NOMO-1 (cell line): ENCODE measurements at regions not wholly inside any gene's neighbourhood (a gene's known extent, or its start where the extent isn't known, plus 50 kb on each side); places are given as distances from the start of the nearest gene placed in this dataset.
"Not testable (repeated sequence)": the region's sequence is repeated elsewhere in the genome, so short reads cannot be mapped to it uniquely, and the experiment has no call there.

Source experiments
- DNase-seq, 2 experiments: peaks; one replicate each; lab custom pipeline; 2025; ENCODE audit not compliant: unreplicated experiment in 2 of 2; lab: John Stamatoyannopoulos, UW

- no peak for DNase-seq
These were observed 50.2 kb upstream of the DACT2 start for GRCh38 chr6:168369786-168370185.

DNA sequence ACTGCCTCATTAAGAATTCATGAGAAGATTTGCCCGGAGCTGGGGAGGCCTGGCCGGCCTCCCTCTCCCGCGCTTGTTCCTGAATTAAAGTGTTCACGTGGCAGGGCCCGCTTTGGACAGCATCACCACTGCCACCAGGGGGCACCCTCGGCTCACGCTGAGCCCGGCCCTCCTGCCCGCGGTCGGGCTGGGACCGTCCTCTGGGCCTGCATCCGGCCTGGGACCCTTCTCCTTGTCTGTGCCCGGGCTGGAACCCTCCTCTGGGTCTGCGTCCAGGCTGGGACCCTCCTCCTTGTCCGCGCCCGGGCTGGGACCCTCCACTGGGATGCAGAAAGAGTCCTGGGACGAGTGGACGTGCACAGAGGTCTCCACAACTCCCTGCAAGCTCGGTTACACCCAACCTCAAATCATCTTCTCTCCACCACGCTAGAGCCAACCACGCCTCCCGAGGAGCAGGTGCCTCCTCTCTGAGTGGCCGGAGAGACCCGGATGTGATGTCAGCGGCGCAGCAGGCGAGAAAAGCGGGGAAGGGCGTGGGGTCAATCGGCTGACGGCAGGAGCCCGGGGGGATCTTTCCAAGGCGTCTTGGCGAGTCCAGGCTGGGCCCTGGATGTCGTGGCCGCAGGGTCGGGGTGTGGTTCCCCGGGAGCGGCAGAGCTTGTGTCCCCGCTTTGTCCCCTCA is 50.9 kb upstream of the DACT2 start:
- peak in 1 of 2 experiments; percentile 16 for DNase-seq

GRCh38 chr6:168371185-168371584 is 51.6 kb upstream of the DACT2 start:
- no peak for DNase-seq

DNA sequence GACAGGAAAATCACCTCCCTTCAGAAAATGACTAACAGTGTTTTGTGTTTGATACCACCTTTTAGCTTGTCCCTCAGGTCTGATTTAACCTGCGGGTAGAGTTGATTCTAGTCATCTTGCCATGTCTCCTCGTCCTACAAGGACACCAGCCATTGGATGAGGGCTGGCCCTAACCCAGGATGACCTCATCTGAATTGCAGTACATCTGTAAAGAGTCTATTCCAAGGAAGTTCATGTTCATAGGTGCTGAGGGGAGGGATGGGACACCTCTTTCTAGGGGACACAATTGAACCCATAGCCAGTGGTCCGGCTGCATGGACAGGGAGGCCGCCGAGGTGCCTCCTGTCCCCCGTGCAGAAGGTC is 52.0 kb upstream of the DACT2 start:
- no peak for DNase-seq

DNA sequence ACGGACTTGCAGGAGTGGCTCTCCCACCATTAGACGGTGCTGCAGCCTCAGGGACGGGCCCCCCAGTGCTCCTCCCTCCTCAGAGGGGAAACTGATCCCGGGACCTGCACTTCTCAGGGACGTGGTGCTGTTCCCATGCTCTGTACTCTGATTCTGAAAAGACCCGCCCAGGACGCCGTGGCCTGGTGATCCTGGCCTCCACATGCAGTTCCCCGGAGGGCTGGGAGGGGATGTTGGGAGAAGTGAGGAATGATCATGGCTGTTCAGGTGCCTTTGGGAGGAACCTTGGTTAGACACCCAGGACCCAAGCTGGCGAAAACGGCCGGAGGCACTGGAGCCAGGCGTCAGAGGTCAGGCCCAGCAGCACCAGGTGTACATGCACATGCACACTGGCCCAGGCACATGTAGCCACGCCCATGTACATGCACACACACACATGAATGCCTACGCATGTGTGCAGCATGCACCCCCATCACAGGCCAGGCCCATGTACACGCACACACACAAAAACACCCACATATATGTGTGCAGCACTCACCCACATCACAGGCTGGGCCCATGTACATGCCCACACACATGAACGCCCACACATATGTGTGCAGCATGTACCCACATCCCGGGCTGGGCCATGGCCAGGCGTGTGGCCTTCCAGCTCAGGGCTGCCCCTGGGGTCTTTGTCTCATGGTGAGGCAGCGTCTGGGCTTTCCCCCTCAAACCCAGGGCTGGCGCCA is 52.6 kb upstream of the DACT2 start:
- DNase-seq: no peak

DNA sequence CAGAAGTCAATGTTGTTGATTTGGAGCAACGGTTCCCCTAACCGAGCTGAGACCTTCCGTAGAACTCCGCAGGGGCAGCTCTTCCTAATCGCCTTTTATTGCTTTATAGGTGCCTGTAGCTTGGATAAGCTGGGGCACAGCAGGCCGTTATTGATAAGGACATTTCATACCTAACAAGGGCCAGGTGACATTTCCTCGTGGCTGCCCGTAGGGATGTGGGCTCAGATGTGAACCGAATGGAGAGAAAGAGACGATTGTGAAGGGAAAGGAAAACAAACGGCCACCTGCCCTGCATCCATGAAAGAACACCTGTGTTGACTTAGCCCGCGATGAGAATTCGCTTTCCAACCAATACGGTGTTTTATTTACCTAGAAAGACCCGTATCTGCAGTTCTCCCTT is 53.3 kb upstream of the DACT2 start:
- no peak for DNase-seq

DNA sequence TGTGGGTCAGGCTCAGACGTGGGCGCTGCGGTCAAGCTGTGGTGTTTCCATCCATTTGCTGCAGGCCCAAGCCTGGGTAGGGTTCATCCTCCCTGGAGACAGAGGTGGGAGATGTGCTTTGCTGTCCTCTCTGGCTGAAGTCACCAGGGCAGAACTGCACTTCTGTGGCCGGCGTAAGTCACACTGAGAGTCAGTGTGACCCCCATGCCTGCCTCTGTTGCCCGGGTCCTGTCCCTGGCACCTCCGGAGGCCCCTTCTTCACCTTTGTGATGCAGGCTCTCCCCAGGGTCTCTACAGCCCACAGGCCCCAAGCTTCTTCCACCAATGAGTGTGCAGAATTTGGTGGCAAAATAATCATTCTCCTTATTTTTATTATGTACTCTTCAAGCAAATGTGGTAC is 53.8 kb upstream of the DACT2 start:
- no peak for DNase-seq

- DNase-seq: no peak
These were observed 54.5 kb upstream of the DACT2 start for GRCh38 chr6:168374051-168374502.

DNA sequence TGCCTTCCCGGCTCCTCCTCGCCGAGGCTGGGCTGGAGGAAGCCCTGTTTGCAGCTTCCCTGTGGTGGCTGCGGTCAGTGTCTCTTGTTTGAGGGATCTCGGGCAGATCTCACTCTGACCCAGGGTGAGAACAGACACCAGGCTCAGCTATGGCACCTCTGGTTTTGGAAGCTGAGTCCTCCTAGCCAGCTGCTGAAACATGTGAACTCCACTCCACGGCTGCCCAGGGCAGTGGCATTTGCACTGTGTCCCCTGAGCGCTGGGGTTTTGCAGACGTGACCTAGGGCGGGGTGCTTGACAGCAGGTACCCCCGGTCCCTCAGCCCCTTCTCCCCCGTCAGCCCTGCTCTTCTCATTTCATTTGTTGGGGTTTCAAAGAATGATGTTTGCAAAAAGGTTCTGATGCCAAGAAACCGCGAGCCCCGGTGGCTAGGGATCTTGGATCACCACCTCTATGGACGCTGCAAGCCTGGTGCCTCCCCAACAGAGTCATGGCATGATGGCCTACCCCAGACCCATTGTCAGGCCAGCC is 55.0 kb upstream of the DACT2 start:
- no peak for DNase-seq

DNA sequence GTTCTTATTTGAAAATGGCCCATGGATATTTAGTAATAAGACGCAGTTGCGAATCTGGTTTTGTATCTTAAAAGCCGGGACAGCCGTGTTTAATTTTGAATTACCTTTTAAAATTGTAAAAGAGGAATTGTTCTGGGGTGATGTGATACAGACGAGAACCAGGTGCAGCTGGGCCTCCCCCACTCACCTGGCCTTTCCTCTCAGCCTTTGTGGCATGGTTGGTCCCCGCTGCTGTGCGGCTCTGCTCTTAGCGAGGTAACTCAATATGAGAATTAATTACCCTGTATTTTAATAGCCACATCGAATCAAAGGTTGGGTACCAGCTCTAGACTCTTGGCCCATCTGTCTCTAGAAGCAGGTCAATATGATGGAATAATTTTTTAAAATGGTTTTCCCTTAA is 56.5 kb upstream of the DACT2 start:
- DNase-seq: no peak

- DNase-seq: no peak
These were observed 57.4 kb upstream of the DACT2 start for GRCh38 chr6:168376811-168377483.

- no peak for DNase-seq
These were observed 57.9 kb upstream of the DACT2 start for GRCh38 chr6:168377484-168377855.

DNA sequence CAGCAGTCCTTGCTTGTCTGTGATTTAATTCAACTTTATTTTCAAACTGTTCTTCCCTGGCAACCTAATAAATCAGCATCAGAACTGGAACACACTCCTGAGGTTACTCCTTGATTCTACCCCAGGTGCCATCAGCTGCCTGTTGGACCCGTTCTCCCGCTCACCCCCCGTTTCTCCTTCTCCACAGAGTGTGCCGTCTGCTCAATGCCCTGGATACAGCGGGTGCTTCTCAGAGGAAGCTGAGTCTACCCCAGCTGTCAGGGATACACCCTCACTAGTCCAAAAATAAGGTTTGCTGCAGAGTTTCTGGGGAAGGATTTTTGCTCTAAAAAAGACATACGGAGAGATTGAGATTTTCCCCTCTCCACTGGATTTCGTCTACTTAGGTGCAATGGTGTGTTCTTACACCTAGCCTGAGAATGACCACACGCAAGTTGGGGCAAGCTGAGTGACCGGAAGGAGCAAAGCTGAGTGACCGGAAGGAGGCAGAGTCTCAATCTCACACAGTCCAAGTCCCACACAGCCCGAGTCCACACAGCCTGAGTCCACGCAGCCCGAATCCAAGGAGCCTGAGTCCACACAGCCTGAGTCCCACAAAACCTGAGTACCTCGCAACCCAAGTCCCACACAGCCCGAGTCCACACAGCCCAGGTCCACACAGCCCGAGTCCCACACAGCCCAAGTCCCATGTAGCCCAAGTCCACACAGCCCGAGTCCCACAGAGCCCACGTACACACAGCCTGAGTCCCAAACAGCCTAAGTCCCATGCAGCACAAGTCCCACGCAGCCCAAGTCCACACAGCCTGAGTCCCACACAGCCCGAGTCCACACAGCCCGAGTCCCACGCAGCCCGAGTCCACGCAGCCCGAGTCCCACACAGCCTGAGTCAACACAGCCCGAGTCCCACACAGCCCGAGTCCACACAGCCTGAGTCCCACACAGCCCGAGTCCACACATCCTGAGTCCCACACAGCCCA is 58.6 kb upstream of the DACT2 start:
- DNase-seq: no peak

GRCh38 chr6:168379579-168379978 is 60.0 kb upstream of the DACT2 start:
- not testable (repeated sequence) for DNase-seq

GRCh38 chr6:168380166-168380955 is 60.6 kb upstream of the SMOC2 start:
- not testable (repeated sequence) for DNase-seq

DNA sequence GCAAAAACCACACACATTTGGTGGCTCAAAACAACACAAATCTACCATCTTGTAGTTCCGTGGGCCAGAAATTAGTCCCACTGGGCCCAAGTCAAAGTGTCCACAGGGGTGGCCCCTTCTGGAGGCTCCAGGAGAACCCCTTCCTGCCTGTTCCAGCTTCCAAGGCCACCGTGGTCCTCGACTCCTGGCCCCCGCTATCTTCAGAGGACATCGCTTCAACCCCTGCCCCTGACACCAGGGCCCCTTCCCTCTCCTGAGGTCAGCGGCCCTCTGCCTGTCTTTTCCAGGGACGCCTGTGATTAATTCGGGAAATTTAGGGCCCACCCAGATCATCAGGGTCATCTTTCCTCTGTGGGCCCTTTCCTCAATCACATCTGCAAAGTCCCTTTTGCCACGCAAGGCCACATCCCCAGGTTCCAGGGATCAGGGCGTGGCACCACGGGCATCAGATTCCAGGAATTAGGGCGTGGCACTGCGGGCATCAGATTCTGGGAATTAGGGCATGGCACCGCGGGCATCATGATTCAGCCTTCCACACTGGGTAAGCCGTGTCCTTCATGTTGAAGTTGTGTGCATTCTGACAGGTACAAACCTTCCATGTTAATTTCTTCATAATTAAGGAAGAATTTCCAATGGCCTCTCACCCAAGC is 59.9 kb upstream of the SMOC2 start:
- no peak for DNase-seq

DNA sequence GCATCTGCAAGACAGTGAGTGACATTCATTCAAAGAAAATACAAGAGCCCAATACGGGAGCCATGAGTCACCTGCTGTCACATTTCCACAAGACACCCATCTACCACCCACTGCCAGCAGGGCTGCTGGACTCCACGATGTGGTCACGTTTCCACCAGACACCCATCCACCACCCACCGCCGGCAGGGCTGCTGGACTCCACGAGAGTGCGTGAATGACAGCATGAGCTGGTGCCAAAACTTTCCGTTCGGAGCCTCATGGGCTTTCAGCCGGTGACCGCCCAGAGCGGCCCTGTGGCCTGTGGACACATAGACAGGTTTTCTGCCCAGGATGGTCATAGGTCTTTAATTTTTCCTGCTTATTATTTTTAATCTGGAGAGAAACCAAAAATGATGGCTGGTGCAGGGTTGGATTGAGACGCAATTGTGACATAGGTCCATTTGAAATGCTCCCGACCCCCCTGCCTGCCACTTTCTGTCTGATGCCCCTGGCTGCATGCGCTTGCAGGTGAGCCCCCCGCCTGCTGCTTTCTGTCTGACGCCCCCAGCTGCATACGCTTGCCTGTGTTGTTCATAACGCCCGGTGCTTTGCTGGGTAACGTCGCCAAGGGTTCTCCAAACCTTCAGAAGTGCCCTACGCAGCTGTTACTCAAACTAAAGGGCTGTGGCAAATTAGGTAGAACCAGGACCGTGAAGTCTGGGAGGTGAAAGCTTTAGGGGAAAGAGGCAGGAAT is 59.1 kb upstream of the SMOC2 start:
- DNase-seq: no peak

GRCh38 chr6:168383062-168383854 is 57.7 kb upstream of the SMOC2 start:
- DNase-seq: no peak
